Iris pigment epithelial cell (primary cell): ENCODE measurements at regions not wholly inside any gene's neighbourhood (a gene's known extent, or its start where the extent isn't known, plus 50 kb on each side); places are given as distances from the start of the nearest gene placed in this dataset.

Experiments
- DNase-seq: peaks from one replicate; pipeline ENCODE4 v3.0.0-alpha.2; 2011; ENCODE audit warnings: low read depth

DNA sequence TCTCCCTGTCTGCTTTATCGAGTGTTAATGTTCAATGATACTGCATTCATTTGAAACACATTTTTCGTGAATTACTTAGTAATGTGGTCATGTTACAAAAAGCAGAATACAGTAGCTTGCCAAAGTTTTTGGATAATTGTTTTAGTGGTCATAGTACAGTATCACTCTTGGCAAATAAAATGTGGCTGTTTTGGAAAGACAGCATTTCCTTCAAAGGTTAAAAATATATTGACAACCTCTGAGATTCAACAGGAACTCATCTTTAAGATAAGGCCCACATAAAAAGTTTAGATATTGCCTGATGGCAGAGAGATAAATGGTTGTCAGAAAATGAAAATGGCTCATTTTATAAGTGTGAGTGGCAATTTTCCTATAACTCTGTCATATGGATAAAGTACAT is 297.7 kb upstream of the MAN1A1 start:
- no peak for DNase-seq

DNA sequence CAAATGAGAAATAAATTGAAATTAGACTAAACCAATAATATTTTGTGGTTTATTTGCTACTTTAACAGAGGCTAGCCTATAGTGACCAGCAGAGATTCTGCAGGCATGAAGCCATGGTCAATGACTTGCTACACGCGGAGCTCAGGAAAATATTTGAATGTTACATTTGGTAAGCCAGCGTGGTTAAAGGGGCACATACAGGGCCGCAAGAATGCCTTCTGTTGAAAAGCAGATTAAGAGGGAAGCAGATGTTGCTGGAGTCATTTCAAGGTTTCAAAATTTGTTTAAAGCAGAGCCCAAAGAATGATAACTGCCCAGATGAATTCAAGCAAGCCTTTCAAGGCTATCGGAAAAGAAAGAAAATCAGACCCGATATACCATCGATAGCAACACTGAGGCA is 294.3 kb upstream of the MAN1A1 start:
- no peak for DNase-seq

DNA sequence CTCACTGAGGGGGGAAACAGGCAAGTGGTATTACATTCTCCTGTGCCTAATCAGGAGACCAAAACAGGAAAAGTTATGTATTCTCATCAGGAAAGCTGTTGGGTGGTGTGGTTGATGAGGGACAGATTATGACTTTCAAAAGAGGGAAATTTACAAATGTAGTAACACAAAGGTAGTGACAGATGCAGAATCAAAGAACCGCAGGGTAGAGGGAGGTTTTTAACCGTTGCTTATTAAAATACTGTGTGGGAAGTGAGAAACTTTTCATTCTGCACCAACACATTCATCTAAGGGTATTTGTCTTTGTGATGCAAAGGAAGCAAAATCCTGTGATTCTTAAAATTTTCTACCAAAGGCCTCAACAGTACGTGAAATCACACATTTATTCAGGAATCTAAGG is 288.2 kb upstream of the MAN1A1 start:
- DNase-seq, result no peak

DNA sequence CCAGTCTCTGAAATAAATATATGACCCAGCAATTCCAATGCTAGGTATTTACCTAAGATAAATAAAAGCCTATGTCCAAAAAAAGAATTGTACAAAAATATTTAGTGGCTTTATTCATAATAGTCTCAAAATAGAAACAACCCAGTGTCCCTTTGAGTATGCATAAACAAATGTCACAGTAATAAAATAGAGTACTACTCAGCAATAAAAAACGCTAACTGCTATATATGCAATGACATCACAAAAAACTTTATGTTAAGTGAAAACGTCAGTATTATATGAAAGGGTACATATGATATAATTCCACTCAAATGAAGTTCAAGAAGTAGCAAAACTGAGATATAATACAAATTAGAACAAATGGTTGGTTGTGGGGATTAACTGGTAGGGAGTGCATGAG is 286.5 kb upstream of the MAN1A1 start:
- no peak for DNase-seq

DNA sequence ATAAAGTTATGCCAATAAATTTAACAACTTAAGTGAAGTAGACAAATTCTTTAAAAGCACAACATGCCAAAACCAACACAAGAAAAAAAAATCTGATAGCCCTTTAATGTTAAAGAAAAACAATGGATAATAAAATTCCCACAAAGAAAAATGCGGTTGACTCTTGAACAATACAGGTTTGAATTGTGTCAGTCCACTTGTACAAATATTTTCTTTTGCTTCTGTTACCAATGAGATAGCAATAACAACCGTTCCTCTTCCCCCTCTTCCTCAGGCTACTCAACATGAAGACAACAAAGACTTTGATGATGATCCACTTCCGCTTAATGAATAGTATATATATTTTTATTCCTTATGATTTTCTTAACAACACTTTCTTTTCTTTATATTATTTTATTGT is 283.9 kb upstream of the MAN1A1 start:
- no peak for DNase-seq

DNA sequence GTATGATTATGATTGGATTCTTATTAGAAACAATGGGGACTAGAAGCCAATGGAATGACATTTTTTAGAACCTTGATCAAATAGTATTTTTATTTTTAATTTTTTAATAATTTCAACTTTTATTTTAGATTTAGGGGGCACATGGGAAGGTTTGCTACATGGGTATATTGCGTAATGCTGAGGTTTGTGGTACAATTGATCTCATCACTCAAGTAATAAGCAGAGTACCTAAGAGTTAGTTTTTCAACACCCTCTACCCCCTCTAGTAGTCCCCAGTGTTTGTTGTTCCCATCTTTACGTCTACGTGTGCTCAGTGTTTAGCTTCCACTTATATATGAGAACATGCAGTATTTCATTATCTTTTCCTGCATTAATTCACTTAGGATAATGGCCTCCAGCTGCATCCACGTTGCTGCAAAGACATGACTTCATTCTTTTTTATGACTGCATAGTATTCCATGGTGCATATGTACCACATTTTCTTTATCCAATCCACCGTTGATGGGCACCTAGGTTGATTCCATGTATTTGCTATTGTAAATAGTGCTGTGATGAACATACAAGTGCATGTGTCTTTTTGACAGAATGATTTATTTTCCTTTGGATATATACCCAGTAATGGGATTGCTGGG is 281.1 kb upstream of the MAN1A1 start:
- DNase-seq, result no peak

DNA sequence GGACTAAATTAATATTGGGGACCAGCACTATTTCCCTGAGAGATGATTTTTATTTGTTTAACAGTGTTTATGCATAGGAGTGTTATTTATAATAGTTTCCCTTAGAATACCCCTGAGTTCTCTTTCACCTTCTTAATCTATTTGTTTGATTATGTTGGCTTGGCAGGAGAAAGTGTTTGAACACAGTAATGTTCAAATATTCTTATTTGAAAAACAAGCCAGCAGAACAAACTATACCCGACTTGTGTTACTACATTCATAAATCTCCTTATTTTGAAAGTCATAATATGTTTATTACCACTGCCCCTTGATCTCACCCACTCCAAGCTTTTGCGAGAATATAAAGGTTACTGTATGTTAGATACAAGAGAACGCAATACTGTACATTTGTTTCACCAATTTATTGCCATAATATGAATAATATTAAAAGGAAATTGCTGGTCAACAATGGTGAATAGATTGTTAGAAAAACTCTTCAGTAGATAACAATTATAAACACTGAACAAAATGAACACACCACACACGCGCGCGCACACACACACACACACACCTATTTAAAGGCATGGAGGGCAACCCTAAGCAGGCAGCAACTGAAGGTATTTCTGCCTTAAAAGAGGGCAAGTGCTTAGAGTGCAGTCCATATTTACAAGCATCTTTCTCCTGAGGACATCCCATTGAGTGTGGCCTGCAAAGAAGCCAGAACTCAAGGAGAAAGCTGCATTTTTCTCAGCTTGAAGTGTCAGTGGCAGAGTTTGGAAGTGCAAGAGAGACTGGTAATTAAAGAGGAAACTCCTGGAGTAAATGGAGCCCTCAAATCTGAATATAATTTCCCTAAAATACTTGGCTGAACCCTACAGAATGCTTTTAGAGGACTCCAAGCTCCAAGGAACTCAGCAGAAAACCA is 279.4 kb upstream of the MAN1A1 start:
- no peak for DNase-seq

DNA sequence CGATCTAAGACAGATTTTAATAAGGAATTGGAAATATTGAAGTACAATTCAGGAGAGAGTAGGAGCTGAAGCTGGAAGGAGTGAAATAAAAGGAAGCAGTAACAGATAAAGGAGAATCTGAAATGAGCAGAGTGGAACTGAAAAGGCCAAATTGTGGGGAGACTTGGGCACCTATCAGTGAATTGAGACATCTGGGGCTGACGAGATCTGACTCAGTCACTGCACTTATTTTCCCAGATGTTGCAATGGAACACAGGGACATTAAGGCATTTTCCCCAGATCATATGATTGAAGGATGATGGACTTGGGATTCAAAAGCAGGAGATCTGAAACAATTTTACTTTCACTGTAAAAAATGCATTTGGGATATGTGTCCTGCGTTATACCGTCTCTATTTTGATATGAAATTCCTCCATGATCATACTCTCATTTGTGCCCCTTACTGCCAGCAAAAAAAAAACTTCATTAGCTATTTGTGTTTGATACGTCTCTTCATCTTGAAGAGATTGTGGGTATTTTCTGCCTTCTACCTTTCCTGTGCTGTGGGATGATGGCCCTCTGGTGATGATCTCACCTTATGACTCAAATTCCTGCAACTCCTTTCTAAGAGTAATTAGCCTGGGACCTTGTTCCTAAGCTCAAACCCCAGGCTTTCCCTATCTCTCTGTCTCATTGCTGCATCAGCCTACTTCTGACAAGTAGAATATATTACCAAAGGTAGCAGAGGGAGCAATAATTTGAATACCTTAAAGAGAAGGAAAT is 278.5 kb upstream of the MAN1A1 start:
- DNase-seq, result no peak

DNA sequence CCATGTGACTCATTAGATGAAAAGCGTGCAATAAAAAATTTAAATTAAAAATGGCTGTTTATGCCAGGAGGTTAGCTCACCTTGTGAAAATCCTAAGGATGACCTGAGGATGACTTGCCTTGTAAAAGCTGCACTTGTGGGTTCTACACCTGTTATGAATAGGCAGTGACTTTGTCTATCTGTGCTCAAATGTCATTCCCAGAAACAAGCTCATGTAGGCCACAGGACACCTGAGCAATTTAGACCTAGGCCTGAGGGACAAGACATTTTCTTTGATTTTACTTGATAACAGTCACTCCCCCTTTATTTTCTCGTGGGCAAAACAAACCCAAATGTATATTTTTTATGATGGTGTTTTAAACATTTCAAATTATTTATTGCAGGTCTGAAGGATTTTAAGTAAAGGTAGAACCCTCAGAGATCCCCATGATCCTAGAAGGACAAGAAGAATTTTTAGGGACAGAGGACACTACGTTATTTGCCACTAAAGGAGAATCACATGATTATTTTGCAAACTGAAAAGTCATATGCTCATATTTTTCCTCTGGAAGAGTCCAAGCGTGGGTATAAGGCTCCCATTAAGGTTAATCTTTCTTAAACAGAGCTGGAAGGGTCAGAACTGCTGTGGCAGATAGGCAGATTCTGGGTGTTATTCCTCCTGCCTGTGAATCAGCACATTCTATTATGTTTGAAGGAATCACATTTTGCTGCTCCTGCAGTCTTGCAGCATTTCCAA is 277.5 kb upstream of the MAN1A1 start:
- no peak for DNase-seq

DNA sequence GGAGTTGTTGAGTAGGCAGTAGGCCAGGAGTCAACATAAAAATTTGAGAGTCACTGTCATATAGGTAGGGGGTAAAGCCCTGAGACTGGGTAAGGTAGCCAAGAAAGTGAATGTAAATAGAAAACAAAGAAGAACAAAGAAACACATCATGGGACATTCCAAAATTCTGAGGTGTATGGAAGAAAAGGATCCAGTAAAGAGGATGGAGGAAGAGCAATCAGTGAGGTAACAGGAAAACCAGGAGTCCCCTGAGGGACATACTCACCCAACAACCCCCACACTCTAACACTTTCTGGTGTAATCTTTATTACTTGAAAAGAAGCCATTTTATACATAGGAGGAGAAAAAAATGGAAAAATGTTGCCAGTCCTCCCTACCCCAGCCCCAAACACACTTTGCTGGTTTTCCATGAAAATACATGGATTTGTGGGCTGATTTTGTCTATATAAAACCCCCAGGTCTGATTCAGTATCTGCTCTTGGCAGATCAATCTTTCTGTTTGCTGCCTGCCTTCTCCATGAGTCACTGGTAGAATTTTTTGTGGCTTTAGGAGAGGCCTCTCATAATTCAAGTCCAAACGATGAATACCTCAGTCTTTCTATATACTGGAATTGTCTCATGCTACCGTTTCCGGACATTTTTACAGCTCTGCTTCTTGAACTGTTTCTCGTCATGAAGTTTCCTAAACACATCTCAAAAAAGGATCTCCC is 271.4 kb upstream of the MAN1A1 start:
- DNase-seq, result peak; percentile 69

DNA sequence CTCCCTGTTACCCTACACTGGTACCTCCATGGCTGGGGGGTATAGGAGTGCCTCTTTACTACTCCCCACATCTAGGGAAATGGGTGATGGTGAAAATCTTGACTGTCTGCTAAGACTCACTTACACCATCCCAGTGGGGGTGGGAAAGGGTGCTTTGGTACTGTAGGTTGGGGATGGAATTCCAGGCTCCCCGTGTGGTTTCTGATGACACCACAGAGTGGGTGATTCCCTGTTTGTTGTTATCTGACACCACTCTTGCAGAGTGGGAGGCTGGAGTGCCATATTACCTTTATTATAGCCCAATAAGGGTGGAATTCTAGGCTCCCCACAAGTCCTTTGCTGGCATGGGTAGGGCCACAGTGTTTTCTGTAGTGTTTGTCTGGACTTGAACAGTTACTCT is 264.6 kb upstream of the MAN1A1 start:
- no peak for DNase-seq

DNA sequence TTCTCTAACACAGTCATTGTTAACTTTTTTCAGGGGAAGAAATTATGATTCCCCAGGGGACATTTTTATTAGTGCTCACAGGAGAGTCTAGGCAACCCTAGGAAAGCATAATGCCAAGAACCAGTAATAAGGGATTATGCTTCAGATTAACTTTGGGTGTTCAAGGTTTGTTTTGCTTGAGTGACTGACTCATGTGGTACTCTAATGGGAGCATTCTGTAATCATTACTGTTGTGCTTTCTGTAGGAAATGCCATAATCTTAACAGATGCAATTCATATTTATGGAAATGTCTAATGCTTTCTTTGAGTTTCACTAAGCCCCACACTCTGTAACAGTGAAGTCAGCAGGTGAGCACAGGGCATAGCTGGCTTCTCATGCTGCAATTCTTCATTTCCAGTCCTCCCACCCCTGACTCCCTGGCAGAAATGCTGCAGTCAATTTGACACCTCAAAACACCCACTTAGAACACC is 263.4 kb upstream of the MAN1A1 start:
- DNase-seq, result peak; percentile 16

DNA sequence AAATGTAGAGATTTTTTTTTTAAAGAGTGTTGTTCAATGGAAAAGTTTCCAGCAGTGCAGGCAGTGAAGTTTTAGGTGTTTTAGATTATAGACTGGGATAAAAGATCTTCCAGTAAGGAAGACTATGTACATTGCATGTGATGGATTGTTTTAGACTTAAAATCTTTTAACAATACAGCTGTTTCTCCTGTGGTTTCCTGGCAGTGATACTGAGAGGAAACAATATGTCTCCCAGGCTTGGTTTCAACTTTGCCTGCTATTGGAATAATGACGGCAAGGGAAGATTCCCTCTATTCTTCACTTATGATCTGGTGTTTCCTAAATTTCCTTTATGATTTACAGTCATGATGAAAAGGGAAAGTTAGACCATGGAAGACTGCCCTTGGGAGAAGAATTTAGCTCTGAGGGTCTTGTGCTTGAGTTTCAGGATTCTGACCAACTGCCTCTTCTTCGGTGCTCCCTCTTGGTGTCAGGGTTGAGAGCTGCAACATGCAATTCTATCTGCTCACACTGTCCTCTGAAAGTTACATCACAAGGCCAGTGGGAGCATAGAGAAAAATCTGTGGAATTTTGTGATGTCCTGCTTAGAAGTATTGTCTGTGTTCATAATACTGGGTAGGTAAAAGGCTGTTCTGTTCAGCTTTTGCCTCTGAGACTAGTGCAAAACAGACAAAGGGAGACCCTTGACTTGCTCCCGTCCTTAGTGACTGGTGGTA is 262.8 kb upstream of the MAN1A1 start:
- DNase-seq, result no peak

DNA sequence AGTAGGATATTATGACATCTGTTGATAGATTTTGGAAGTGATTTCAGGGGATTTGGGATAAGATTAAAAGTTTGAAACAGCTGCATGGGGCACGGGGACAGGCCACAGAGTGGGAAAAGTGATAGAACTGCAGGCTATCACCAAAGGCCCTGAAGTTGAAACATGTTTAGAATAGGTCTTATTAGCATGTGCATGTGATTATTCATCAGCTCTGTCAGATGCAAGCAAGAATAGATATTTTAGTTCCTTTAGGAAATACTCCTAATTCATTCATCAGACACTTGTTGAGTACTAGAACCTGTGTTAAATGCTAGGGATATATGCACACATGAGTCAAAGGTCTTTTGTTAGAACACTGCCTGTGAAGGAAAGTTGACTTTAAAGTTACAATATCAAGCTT is 261.2 kb upstream of the MAN1A1 start:
- DNase-seq, result no peak

DNA sequence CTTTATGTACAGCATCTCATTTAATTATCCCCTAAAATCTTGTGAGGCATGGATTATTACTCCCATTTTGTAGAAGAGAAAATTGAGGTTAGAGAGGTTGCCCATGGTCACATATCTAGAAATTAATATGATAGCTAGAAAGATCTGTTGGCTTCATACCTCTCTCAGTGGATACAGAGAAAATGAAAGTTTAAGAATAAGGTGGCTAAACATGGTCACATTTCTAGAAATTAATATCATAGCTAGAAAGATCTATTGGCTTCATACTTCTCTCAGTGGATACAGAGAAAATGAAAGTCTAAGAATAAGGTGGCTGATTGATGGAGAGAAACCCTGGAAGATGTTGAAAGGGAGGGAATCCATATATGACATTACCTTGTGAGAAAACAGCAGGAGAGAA is 260.7 kb upstream of the MAN1A1 start:
- no peak for DNase-seq

DNA sequence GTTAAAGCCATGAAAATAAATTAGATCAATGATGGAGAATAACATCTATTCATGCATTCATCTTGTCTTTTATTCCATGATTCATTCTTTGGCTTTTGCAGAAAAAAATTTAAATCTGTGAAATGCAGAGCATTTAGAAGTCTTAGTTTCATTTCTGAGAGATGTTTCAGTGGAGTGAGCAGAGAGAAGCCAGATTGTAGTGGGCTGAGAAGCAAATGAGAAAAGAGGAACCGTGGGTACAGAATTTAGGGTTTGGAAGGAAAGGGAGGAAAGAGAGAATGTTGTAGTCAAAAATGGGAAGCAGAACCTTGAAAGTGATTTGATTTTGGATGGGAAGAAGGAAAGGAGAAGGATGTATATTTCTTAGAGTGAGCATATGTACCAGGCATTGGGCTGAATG is 260.3 kb upstream of the MAN1A1 start:
- no peak for DNase-seq

DNA sequence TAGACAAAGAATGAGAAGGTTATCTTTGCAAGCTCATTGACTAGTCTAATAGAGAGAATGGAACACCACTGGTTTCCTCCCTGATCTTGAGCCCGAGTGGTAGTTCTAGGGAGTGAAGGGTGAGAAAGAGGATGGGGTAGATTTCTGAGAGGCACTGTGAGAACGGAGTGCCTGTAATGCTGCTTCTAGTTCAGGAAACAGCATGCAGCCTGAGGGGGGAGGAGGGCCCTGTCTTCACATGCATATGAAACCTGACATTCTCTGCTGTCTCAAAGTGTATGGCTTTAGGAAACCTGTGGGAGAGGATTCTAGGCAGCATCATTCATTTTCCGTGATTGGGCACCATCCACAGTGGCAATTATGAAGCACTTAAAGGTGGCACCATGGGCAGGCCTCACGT is 259.4 kb upstream of the MAN1A1 start:
- DNase-seq, result no peak

DNA sequence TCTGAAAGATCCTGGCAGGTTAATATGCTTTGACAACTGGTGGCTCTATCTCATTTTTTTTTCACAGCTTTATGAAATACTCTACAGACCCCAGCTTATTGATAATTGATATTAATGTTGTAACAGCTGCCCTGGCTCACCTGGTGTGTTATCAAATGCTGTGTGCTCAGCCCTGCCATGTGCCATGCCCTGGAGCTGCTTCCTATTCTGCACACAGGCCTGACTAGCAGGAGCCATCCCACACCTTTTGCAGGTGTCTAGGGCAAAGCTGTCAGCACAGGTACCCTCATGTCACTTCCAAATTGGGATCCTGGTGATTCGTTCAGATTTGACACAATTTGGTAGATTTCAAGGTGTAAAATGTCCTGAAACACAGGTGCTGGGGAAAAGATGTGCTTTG is 254.6 kb upstream of the MAN1A1 start:
- DNase-seq, result no peak

DNA sequence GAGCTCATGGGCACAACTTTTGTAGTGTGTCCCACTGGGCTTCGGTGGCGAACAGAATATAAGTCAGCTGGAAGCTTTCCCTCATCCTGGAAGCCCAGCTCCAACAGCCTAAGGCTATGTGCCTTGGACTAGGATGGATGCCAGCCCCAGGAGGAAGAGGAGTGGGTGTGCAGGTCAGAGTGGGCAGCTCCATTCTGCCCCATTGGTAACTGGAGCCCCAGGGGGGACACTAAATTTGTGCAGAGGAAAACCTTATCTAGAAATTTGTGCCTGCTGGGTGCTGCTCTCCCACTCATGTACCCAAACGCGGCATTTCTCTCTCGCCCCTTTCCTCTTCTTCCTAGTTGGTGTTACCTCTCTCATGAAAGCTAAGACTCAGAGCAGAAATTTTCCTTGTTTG is 253.9 kb upstream of the MAN1A1 start:
- no peak for DNase-seq

DNA sequence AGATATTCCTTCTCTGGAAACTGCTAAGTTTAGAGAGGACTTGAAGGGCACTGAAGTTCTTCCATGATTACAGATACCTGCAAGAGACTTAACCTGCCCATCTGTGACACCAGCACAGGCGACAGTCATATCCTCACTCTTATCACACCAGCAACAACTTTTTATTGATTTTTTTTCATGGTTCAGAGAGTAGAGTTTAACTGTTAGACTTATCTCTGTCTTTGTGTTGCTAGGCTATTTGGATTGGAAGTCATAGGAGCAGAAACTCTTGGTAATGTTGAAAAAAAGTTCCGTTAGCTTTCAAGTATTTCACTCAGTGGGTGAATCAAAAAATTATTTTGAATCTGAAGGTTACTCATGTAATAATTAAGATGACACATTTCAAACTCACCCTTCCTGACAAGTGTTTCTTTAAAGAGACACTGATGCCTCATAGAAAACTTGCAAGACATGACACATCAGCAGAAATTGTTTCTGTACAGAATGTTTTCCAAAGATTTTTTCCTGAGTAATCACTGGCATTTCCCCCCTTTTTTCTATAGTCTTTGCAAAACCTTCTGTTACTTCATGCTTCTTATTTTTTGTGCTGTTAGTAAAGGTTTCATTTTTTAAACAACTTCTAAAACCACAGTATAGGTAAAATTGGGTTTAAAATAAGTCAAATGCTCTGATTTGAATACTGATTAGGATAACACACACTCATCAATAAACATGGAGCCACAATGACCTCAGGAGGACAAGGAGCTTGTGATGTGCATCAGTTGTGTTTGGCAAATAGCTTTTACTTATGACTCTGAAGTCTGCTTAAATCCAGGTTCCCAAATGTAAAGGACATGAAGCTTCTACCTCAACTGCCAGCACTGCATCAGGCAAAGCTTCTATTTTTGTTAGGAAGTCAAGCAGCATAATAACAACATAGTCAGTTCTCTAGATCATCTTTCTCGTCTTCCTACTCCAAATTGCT is 252.9 kb upstream of the MAN1A1 start:
- no peak for DNase-seq
